GF-D8 (cell line): ENCODE measurements at regions not wholly inside any gene's neighbourhood (a gene's known extent, or its start where the extent isn't known, plus 50 kb on each side); places are given as distances from the start of the nearest gene placed in this dataset.

ENCODE experiments used
- DNase-seq: peaks from one replicate; lab custom pipeline; 2025; lab: John Stamatoyannopoulos, UW

DNA sequence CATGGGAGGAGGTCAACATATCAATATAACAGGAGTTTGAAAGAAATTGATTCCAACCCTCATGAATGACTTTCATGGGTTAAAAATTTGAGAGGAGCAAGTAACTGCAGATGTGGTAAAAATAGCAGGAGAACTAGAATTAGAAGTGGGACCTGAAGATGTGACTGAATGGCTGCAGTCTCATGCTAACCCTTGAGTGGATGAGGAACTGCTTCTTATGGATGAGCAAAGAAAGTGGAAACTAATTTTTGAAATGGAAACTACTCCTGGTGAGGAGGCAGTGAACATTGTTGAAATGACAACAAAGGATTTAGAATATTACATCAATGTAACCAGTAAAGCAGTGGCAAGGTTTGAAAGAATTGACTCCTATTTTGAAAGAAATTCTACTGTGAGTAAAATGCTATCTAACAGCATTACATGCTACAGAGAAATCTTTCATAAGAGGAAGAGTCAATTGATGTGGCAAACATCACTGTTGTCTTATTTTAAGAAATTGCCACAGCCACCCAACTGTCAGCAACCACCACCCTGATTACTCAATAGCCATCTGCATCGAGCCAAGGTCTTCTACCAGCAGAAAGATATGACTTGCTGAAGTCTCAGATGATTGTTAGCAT is 1683.2 kb downstream of the MAT2B start:
- DNase-seq = peak; percentile 98

DNA sequence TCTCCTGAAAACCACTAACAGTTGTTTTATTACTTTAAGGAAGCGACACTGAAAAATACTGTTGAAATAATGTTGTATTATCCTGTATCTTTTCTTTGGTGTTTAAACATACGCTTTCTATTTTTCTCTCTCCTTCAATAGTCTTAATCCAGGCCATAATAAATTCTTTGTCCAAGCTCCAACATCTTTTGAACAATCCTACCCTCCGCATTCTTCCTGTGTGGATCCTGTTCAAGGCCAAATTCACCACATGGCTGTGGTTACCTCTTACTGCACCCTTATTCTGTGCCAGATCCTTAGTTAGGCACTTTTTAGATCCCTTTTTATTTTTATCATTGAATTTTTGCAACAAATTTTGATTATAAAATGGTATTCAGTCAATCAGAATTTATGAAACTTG is 1691.5 kb downstream of the MAT2B start:
- no peak for DNase-seq

DNA sequence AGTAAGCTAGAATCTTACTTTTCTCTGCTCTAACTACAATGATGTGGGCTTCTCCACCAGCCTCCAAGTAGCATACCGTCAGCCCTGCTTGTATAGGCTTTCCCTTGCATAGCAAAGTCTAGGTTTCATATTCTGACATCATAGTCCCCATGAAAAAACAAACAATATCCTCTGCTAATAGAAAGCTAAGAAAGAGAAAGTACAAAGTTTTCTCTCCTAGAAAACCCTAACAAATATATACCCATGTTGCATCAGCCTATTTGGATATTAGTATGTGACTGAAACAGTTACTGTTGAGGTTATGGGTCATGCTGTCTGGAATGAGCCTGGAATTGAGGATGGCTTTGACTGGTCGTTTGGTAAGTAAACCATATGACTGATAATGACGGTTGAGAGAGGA is 1696.0 kb downstream of the MAT2B start:
- DNase-seq = no peak

DNA sequence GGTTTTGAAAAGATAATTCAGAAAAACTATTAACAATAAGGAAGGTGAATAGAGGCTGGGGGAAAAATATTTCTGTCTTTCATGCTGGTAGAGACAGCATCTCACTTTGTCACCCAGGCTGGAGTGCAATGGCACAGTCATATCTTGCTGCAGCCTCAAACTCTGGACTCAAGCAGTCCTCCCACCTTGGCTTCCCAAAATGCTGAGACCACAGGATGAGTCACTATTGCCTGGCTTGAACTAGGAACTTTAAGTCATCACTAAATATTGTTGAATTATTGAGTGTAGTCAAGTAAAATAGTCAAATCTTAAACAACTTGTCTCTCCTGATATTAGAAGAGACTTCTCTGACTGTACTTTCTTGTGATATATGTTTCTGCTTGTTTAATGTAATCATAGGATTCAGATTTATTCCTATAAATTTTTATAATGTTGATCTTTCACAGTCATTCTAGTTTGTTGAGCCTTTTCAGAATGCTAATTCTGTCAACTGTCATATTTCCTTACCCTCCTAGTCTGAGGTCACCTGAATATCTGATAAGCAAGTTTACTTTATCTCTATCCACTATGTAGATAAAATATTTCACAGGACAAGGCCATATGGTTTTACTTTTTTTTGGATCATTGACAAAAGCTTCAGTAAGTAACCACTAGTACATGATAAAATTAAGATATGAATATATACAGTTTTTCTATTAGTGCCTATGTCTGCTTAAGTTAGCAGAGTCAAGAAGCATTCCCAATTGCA is 1696.5 kb downstream of the MAT2B start:
- DNase-seq = no peak

DNA sequence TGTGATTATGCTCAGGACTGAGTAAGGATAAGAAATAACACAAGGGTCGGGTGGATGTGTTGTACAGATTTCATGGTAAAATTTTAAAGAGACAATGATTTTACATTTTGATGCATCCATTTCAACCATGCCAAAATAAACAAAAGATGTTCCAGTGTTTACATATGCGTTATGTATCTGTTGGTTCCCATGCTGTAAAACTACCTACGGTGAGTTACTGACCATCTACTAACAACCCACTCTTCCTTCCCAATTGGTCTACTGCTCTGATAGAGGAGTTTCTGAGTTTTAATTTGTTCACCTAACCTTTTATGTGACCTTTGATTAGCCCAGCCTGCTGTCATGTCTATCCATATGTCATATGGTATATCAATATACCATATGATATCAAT is 1697.1 kb downstream of the MAT2B start:
- DNase-seq = no peak

DNA sequence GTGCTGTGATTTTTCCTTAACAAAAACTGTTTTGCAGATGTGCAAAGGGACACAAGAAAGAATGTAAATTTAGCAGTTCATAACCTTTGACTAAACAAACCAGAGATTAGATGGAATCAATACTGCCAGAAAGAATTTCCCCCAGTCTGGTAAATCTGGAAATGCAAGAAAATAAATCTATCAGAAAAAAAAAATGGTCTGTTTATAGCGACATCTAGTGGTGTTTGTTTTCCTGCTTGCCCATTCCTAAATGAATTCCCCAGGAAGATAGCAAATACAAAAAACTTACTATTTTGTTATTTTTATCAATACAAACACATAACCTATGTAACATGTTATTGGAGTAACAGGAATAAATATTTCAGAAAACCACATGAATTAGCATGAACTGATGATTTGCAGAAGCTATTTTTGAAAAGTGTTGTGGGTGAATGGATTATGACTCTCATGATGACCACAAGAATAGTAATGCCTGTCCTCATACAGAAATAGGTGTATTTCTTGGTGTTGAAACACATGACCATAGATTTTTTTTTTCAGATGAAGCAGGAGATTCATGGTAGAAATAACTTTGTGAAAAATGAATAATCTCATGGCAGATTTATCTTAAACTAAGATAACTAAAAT is 1703.8 kb downstream of the MAT2B start:
- peak; percentile 43 for DNase-seq

DNA sequence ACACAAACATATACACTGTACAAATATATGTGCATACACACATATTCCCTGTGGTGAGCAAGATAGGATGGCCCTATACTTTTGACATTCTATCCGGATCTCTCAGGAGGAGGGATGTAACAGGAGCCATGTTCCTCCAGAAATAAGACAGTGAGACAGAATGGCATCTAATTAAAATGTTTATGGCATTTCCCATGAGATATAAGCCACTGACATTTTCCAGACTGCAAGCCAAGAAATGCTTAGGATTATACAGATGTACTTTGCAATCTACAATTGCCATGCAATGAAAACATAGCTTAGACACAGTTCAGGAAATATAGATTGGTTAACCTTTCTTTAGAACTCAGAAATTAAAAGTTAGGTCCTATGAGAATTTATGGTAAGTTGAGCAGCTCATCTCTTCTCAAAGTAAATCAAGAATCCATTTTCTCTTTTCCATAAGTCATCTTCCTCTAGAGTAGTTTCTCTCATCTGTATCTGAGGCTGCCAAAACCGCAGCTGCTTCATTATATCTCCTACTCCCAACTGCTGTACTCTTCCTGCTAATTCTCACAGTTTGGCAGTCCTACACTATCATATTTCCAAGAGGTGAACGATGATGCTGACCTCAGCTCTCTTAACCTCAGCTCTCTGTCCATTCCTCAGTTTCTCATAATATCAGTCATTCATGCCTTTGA is 1719.1 kb downstream of the MAT2B start:
- no peak for DNase-seq

DNA sequence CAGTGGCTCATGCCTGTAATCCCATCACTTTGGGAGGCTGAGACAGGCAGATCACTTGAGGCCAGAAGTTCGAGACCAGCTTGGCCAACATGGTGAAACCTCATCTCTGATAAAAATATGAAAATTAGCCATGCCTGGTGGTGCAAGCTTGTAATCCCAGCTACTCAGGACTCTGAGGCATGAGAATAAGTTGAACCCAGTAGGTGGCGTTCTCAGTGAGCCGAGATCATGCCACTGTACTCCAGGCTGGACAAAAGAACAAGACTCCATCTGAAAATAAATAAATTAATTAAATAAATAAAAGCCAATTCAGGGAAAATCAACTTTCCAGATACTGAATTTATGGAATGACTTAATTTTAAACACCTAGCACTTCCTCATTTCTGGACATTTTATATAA is 1722.1 kb downstream of the MAT2B start:
- no peak for DNase-seq

DNA sequence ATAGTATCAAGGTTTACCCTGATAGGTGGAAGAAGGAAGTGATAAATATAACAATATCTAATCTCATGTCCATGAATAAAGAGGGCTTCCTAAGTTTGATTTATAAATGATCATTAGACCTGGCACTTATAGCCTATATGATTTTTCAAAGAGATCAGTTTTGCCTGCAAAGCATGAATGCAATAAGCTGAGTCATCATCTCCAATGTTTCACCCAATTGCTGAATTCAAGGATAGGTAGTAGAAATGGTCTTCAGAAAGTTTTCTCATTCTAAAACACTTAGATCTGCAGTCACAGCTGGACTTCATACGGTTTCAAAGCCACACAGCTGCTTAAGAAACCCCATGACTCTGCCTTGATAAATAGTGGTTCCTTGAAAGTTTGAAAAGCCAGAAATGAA is 1722.8 kb downstream of the MAT2B start:
- DNase-seq = no peak

DNA sequence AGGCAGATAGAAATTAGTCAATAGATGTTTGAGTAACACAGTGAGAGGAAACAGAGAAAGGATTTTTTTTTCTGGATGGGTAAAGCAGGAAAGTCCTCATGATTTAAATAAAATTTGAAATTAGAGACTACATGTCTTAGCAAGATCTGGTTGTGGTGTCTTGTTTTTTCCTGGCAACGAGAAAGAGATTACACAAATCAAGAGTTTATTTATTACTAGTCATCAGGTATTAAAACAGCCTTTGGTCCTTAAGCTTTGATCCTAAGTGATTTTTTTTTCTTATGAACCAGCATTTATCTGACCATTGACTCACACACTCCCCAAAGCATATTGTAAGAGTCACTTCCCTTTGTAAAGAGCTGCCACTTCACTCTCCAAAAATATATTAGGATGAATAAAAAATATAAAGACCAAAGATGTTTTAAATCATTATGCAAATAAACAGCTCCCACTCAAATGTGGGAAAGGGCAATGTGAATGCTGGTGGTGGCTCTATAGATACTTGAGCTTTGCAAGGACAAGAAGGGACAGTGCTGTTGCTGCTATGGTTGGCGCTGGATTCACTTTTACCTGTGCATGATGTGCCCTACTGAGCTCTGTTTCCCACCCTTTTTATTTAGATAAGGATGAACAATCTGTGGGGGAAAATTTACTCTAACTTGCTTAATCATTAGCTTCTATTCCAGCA is 1726.5 kb downstream of the MAT2B start:
- no peak for DNase-seq

DNA sequence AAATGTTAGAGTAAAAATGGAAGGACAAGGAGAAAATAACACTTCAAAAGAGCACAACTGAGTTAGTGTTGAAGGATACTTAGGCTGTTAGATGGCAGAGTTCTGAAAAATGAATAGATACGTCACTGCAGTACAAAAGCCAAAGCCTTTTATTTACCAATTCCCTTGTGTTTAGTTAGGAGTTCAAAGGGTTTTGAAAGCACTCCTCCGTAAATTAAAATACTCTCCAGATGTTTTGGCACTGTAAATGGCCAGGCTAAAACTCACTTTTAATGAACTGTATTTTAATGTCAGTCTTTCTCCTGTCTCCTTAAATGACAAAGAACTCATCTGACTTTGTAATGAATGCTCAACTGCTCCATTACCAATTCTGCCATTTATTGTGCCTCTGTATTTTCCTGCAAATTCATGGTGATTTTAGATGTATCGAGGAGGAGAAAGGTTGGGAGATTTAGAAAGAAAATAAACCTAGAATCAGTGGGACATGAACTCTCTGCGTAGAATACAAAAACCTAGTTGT is 1727.2 kb downstream of the MAT2B start:
- DNase-seq = no peak

DNA sequence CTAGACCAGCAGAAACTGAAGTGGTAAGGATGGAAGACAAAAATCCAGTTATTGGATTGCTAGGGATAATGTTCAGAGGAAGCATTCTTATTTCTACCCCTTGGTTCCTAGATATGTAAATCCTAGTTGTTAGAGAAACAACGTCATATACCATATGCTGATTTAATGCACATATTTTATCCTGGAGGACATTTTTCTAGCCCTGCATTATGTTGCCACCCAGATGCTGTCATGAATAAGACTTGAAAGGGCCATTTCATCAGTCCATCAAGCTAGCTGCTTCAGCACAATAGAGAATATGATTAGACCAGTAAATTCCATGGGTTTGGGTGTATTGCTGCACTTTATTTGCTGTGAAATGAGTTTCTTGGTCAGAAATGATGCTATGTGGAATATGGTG is 1736.4 kb downstream of the MAT2B start:
- DNase-seq = no peak

DNA sequence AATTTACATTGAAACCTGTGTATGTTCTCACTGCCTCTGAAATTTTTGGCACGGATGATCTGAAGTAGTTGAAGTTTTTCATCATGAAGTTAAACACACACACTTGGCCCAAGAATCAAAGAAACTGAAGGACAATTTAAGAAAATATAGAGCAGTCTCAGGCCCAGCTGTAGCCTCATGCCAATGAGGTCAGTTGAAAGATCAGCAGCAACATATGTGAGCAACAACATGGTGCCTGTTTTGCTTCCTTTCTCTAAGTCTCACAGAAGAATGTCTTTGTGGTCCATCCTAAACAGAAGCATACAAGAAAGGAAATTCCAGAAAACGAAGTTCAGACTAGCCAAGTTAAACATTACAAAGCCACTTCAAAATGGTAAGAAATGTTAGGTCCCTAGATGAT is 1737.2 kb downstream of the MAT2B start:
- no peak for DNase-seq

DNA sequence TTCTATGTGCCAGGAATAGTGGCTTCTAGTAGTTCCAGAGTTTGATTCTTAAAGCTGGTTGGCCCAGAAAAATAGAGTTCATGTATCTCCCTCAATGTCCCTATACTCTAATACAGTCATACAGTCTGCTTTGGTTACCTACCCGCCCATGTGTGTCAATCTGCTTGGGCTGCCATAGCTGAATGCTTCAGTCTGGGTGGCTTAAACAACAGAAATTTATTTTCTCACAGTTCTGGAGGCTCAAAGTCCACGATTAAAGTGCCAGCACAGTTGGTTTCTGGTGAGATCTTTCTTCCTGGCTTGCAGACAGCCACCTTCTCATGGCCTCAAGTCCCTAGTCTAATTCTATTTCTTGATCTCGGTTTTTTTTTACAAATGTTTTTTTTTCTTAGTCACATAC is 1739.0 kb downstream of the MAT2B start:
- no peak for DNase-seq

DNA sequence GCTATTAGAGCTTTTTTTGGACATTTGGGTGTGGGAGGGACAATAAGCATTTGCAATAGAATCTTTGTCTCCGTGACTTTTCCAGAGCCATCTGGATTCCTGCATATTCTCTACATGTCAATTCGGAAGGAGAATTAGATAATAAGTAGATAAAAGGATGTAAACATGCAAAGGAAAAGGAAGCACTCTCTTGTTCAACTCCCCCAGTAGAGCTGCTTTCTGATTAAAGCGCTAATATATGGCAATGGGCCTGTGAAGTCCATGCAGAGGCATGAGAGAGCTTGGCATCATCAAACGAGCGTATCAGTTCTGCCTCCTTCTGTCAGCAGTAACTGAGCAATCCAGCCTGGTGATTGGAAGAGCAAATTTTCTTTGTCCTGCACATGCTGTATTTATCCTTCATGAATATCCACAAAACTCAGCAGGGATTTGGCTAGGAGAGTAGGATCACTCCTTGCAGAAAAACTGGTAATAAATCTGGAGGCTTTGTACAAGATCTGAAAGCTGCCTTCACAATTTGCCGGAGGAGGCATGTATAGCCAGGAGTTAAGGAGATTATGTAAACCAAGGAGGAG is 1752.9 kb downstream of the MAT2B start:
- DNase-seq = no peak

DNA sequence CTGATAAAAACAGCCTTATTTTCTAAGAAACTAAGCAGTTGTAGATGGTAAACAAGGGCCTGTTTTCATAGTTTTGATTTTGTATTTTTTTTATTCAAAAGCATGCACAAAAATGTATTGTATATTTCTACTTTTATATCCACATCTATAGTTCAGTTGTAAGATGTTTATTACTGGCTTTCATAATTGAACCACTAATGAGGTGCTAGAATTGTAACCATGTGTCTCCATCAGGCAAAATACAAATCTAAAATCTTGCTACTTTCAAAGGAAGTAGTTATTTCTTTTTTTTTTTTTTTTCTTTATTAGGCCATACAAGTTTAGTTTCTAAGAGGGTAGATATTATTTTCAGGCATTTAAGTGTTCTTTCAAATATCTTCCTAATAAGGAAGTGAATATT is 1755.0 kb downstream of the MAT2B start:
- DNase-seq = no peak

DNA sequence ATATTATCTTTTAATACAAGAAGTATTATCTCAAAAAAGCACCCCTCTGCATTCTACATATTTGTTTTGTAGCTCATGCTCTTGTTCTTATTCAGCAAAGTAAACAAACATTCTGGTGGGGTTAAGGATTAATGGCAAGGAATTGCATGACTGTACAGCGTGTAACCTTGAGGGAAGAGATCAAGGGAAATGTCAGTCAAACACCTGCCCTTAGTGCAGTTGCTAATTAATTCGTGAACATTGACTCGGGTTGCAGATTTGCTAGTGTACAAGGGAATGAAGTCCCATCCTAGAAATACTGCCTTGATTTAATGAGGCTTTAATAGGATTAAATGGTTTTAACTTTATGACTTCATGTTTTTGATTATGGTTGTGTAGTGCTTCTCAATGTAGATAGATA is 1758.1 kb downstream of the MAT2B start:
- no peak for DNase-seq

DNA sequence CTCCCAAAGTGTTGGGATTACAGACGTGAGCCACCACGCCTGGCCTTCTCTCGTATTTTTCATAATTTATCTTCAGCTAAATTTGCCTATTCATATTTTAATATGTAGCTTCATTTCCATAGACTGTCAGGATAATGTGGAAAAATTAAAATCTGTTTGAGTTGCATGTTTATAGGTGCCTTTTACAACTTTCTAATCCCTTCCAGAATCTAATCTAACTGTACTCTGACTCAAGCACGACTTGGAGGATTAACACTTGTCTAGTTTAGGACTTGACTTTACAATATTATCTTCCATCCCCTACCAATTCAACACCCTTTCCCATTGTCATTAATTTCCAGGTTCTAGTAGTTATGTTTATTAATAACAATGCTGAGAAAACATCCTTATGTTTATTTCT is 1761.5 kb downstream of the MAT2B start:
- DNase-seq = no peak

DNA sequence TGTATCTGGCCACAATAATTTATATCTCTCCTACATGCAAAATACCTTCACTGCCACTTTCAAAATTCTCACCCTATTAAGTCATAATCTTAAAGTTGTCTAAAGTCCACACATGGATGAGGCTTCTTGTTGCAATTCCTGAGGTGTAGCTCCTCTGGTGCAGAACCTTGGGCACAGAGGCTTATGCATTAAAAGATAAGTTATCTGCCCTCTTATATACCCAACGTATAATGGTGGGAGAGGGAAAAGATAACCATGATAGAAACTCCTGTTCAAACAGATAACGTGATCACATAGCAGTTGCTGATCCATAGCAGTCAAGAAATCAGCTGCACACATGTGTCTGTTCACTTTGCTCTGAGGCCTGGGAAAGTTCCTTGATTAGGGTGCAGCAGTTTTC is 1767.0 kb downstream of the MAT2B start:
- no peak for DNase-seq

DNA sequence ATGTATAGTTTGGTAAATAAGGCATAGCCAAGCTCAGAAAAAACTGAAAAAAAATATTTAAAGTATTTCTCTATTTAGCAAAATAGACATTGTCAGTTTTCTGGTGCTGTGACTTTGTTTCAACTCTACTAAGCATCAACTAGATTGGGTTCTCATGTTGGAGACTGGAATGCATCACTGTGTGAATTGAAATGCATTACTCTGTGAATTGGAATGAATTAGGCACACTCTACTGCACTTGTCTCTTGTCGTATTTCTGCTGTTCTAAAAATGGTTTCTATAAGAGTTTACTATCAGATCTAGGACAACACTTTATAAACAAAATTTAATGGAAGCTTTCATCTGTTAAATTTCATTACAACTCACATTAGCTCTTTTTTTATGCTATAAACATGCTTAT is 1772.2 kb downstream of the MAT2B start:
- DNase-seq = no peak

DNA sequence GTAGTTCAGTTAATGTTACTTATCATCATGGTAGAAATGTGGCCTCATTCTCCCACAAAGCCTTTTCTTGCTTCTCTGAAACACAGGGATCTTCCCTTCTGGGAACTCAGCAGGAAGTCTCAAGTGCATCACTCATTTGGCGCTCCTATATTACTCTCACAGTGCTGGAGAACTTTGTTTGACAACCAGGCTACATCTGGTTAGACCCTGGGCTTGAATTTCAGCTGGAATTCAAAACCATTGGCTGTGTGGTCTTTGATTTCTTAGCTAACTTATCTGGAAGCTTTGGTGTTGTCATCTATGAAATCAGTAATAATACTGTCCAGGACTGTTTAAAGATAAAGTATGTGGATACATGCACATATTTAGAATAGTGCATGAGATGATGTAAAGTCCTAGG is 1777.1 kb downstream of the MAT2B start:
- no peak for DNase-seq

DNA sequence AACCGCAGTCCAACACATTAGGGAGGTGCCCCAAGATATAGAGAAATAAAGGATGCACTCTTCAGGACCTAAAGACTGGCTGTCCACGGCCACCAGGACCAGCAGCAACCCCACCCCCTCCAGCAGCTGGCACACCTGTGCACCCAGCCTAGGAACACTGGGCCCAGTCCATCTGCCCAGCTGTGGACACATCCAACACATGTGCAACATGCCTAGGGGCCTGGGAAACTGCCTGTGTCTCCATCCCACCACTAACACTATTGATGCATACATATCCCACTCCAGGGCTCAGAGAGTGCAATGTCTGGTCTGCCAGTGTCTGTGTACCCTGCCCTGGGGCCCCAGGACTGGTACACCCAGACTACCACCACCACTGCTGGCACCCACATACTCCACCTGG is 1781.3 kb downstream of the MAT2B start:
- DNase-seq = no peak
